Gastroesophageal sphincter (tissue), 4 donors: ENCODE measurements at regions not wholly inside any gene's neighbourhood (a gene's known extent, or its start where the extent isn't known, plus 50 kb on each side); places are given as distances from the start of the nearest gene placed in this dataset.

ENCODE experiments used
- ATAC-seq: fragments of 150-250 bp; one replicate; pipeline ENCODE4 v1.9.1; 2016; ENCODE audit warnings: mild to moderate bottlenecking, moderate library complexity
- H3K27ac ChIP-seq, 4 donors: fragments of 200-600 bp; sonication (generic) in 3 of 4; 1 replicate in 3 of 4; 2 replicates in 1 of 4; pipeline ENCODE4 v1.5.1; 2016 to 2019
- H3K27me3 ChIP-seq: fragments of 200-600 bp; sonication (generic); one replicate; pipeline ENCODE4 v1.5.1; 2019
- H3K36me3 ChIP-seq, 2 donors: fragments of 200-600 bp; sonication (generic); one replicate each; pipeline ENCODE4 v1.5.1; 2019; ENCODE audit warnings: control low read depth in 1 of 2
- H3K4me1 ChIP-seq, 3 donors: fragments of 200-600 bp; sonication (generic); 1 replicate in 2 of 3; 2 replicates in 1 of 3; pipeline ENCODE4 v1.5.1; 2016 to 2019; ENCODE audit warnings: control low read depth in 2 of 3
- H3K4me3 ChIP-seq, 2 donors: fragments of 200-600 bp; sonication (generic); one replicate each; pipeline ENCODE4 v1.5.1; 2019; ENCODE audit warnings: mild to moderate bottlenecking in 1 of 2, moderate library complexity in 1 of 2
- H3K9me3 ChIP-seq, 3 donors: fragments of 200-600 bp; sonication (generic); one replicate each; pipeline ENCODE4 v1.5.1; 2017 to 2019; ENCODE audit warnings: control low read depth in 2 of 3
- EP300 ChIP-seq: sonication (generic); formaldehyde crosslinking; IDR thresholded peaks from one replicate; pipeline ENCODE4 v1.6.1; 2017; ENCODE audit warnings: antibody characterized with exemption, mild to moderate bottlenecking
- POLR2A ChIP-seq, 2 donors: fragments of 450-650 bp; IDR thresholded peaks; one replicate each; pipeline ENCODE4 v1.6.1; 2017; ENCODE audit warnings: antibody characterized with exemption in 2 of 2, mild to moderate bottlenecking in 2 of 2, moderate library complexity in 1 of 2
- POLR2AphosphoS5 ChIP-seq: sonication (generic); formaldehyde crosslinking; IDR thresholded peaks from one replicate; pipeline ENCODE4 v1.6.1; 2017; ENCODE audit warnings: antibody characterized with exemption
- WGBS, 2 donors: methylation state at CpG; one replicate each; pipeline ENCODE4 v1.1.5; 2018; ENCODE audit warnings: low coverage in 1 of 2; 5-methylcytosine and 5-hydroxymethylcytosine counted together
- TF ChIP-seq, protein P1 (sequence below), 4 experiments: fragments of 200-600 bp in 2 of 4; fragments of 450-650 bp in 2 of 4; sonication (generic) in 1 of 4; IDR thresholded peaks; one replicate each; pipeline ENCODE4 v1.5.1; 2017 to 2019; ENCODE audit warnings: antibody characterized with exemption in 4 of 4, mild to moderate bottlenecking in 2 of 4, moderate library complexity in 2 of 4

DNA sequence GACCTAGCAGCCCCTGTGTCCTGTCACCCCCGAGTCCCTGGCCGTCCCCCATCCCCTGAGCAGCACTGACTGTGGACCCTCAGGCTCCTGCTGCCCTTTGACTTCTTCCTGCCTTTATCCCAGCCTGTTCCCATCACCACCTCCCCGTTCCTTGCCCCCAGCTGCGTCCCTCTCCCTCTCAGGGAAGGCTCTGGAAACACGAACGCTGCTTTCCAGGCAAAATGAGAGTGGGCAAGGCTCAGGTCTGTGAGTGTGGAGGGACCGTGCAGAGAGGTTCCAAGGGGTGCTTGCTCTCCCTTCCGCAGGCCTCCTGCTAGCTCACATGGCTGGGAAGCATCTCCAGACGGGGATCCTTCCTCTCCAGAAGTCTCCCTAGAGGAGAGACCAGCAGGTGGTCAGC is 501.8 kb upstream of the SALL3 start:
- Histone ChIP-seq H3K27ac (no peak overlapping the region), H3K4me1 (no peaks in the 10 kb centered on the region), H3K4me3 (no peak overlapping the region), H3K27me3 (peaks cover 13% of the 10 kb centered on the region), H3K9me3 (no peaks in the 10 kb centered on the region), H3K36me3 (no peaks in the 10 kb centered on the region)
- WGBS, 2 donors, result 40 to 67% methylated on average over 1 to 4 of the region's 9 CpGs
- TF ChIP-seq EP300 (no peak), POLR2A (IDR thresholded peaks at IDR 0.05) (no peak), POLR2AphosphoS5 (no peak)
- TF ChIP-seq, protein P1, sequence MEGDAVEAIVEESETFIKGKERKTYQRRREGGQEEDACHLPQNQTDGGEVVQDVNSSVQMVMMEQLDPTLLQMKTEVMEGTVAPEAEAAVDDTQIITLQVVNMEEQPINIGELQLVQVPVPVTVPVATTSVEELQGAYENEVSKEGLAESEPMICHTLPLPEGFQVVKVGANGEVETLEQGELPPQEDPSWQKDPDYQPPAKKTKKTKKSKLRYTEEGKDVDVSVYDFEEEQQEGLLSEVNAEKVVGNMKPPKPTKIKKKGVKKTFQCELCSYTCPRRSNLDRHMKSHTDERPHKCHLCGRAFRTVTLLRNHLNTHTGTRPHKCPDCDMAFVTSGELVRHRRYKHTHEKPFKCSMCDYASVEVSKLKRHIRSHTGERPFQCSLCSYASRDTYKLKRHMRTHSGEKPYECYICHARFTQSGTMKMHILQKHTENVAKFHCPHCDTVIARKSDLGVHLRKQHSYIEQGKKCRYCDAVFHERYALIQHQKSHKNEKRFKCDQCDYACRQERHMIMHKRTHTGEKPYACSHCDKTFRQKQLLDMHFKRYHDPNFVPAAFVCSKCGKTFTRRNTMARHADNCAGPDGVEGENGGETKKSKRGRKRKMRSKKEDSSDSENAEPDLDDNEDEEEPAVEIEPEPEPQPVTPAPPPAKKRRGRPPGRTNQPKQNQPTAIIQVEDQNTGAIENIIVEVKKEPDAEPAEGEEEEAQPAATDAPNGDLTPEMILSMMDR (IDR thresholded peaks at IDR 0.05), result no peak
- ATAC-seq, result no peak

DNA sequence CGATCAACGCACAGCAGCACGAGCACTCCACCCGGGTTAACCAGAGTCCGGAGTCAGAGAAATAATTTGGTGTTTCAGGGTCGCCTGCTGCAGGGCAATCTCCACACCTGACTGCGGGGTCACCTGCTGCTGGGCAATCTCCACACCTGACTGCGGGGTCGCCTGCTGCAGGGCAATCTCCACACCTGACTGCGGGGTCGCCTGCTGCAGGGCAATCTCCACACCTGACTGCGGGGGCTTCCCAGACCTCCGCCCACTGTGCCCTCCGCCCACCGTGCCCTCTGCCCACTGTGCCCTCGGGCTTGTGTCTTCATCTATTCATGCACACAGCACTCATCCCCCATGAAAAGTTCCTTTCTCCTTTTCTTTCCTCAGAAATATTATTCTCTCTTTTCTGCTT is 500.2 kb upstream of the SALL3 start:
- no peaks in the 10 kb centered on the region for H3K9me3 ChIP-seq
- H3K36me3 ChIP-seq, result no peaks in the 10 kb centered on the region
- no peak overlapping the region for H3K27ac ChIP-seq
- TF ChIP-seq EP300, result no peak
- TF ChIP-seq POLR2AphosphoS5, result no peak
- TF ChIP-seq, protein P1 (IDR thresholded peaks at IDR 0.05), result no peak
- no peak for TF ChIP-seq POLR2A (IDR thresholded peaks at IDR 0.05)
- H3K4me1 ChIP-seq, result no peaks in the 10 kb centered on the region
- H3K27me3 ChIP-seq, result peaks cover 18% of the 10 kb centered on the region
- 80 to 88% methylated on average over 3 to 9 of the region's 16 CpGs for WGBS, 2 donors
- no peak overlapping the region for H3K4me3 ChIP-seq
- no peak for ATAC-seq

DNA sequence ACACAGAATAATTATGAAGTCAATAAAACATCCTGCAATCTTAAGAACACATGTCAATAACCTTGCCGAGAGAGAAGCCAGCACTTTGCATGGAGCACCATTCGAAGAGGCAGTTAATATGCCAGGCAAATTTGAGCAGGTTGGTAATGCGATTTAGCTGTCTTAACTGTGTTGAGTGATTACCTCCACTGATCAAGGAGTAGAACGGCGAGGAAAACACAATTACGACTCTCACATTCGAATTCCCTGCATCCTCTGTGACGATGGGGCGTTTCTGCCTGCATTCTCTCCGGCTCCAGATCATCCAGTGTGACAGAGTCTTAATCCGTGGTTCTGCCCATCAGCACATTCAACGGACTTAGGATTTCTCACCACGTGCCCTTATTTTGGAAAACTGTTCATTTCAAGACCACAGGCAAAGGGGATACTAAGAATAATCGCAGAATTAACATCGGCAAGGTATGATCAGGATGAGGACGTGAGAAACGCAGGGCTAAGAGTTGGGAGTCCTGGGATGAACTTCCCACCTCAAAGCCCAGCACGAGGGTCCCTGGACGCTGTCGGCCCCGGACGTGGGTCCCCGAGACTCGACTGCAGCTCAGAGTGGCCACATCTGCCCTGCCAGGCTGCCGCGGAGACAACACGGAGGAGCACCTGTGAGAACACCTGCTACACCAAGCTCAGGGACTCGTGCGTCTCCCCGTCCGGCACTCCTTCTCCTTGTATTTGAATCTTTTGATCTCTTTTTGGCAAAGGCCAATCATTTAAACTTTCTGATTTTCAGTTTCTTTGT is 499.2 kb upstream of the SALL3 start:
- H3K27ac ChIP-seq, result no peak overlapping the region
- TF ChIP-seq, protein P1 (IDR thresholded peaks at IDR 0.05), result no peak
- TF ChIP-seq EP300 (no peak), POLR2A (IDR thresholded peaks at IDR 0.05) (no peak), POLR2AphosphoS5 (no peak)
- 80 to 87% methylated on average over 9 to 27 of the region's 31 CpGs for WGBS, 2 donors
- H3K9me3 ChIP-seq, result no peaks in the 10 kb centered on the region
- H3K4me1 ChIP-seq, result no peaks in the 10 kb centered on the region
- ATAC-seq, result no peak
- H3K36me3 ChIP-seq, result no peaks in the 10 kb centered on the region
- H3K27me3 ChIP-seq, result peaks cover 18% of the 10 kb centered on the region
- no peak overlapping the region for H3K4me3 ChIP-seq

DNA sequence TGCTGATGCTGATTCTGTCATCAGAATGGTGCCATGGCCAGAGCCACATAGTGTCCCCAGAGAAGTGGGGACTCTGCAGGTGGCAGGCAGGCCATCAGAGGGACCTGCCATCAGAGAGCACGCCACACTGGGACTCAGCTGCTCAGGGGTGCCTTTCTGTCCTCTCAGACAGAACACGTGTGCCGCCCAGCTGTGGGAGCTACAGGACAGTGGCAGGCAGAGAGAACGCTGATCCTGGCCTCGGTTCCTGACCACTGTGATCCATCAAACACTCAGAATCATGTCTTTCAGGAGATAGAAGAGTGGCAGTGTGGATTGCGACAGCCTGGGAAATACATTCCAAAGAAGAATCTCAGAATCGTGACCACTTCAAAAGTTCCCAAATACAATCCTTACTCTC is 497.2 kb upstream of the SALL3 start:
- 65 to 100% methylated on average over 1 to 2 of the region's 7 CpGs for WGBS, 2 donors
- Histone ChIP-seq H3K4me3 (no peak overlapping the region), H3K27me3 (peaks cover 18% of the 10 kb centered on the region), H3K36me3 (no peaks in the 10 kb centered on the region), H3K27ac (no peak overlapping the region), H3K9me3 (no peaks in the 10 kb centered on the region), H3K4me1 (no peaks in the 10 kb centered on the region)
- no peak for ATAC-seq
- TF ChIP-seq POLR2AphosphoS5, result no peak

DNA sequence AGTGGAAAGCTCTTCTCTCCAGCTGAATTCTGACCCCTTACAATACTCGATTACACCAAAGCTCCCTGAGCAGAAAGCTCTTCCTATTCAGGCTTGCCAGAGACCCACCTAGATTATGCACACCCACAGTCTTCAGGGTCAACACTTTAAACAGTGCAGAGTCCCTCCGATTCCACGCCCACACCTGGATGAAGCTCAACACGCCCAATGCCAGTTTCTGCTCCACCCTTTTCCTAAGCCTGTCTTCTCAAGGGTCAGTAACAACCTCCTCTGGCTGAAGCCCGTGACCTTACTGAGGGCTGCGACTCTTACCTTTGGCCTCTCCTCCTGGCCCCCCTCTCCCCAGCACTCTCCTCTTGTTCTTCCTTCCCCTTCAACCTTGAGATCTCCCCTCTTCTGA is 492.0 kb upstream of the SALL3 start:
- no peak overlapping the region for H3K4me3 ChIP-seq
- H3K9me3 ChIP-seq, result peaks cover 0 to 24% (median 0%) of the 10 kb centered on the region in 3 donors
- peaks cover 7% of the 10 kb centered on the region for H3K27me3 ChIP-seq
- 80 to 84% methylated on average over 6 of the region's 6 CpGs for WGBS, 2 donors
- H3K27ac ChIP-seq, result no peak overlapping the region
- ATAC-seq, result no peak
- no peak for TF ChIP-seq EP300
- H3K36me3 ChIP-seq, result no peaks in the 10 kb centered on the region
- no peaks in the 10 kb centered on the region for H3K4me1 ChIP-seq

DNA sequence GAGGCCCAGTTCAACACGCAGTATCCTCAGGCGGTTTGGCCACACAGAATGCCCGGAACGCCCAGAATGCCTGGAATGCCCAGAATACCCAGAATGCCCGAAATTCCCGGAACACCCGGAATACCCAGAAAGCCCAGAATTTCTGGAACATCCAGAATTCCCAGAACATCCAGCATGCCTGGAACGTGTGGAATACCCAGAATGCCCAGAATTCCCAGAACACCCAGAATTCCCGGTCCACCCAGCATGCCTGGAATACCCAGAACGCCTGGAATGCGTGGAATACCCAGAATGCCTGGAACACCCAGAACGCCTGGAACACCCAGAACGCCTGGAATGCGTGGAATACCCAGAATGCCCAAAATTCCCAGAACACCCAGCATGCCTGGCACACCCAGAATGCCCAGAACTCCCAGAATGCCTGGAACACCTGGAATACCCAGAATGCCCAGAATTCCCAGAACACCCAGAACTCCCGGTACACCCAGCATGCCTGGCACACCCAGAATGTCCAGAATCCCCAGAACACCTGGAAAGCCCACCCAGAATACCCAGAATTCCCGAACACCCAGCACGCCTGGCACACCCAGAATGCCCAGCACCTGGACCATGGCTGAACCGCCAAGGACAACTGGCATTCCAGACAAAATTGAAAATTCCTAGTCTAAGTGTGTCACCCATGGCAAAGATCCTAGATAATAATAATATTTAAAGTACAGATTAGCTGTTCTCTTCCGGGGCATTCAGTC is 487.4 kb upstream of the SALL3 start:
- TF ChIP-seq, protein P1 (IDR thresholded peaks at IDR 0.05), result no peak
- TF ChIP-seq POLR2A (IDR thresholded peaks at IDR 0.05) (no peak), EP300 (no peak), POLR2AphosphoS5 (no peak)
- Histone ChIP-seq H3K9me3 (peaks cover 0 to 28% (median 0%) of the 10 kb centered on the region in 3 donors), H3K27ac (no peak overlapping the region), H3K4me1 (no peaks in the 10 kb centered on the region), H3K36me3 (no peaks in the 10 kb centered on the region), H3K27me3 (no peaks in the 10 kb centered on the region), H3K4me3 (no peak overlapping the region)
- ATAC-seq, result no peak
- 67 to 92% methylated on average over 1 to 9 of the region's 19 CpGs for WGBS, 2 donors
